Suprapubic skin (tissue), 4 donors: ENCODE measurements at regions not wholly inside any gene's neighbourhood (a gene's known extent, or its start where the extent isn't known, plus 50 kb on each side); places are given as distances from the start of the nearest gene placed in this dataset.

Experiments
- CTCF ChIP-seq, 2 donors: fragments of 200-600 bp in 1 of 2; fragments of 450-650 bp in 1 of 2; sonication (generic) in 1 of 2; IDR thresholded peaks; one replicate each; pipeline ENCODE4 v1.5.1; 2016 to 2019; ENCODE audit warnings: antibody characterized with exemption in 2 of 2, mild to moderate bottlenecking in 1 of 2, moderate library complexity in 1 of 2
- POLR2A ChIP-seq, 2 donors: fragments of 450-650 bp; IDR thresholded peaks; one replicate each; pipeline ENCODE4 v1.6.1; 2017; ENCODE audit warnings: antibody characterized with exemption in 2 of 2, mild to moderate bottlenecking in 2 of 2, moderate library complexity in 2 of 2
- POLR2AphosphoS5 ChIP-seq, 3 donors: sonication (generic); formaldehyde crosslinking; IDR thresholded peaks; one replicate each; pipeline ENCODE4 v1.6.1; 2017; ENCODE audit warnings: antibody characterized with exemption in 3 of 3

GRCh38 chr4:30790123-30790522, 70.0 kb downstream of the PCDH7 start:
- TF ChIP-seq CTCF (IDR thresholded peaks at IDR 0.05) (no peak), POLR2A (IDR thresholded peaks at IDR 0.05) (no peak), POLR2AphosphoS5 (IDR thresholded peaks at IDR 0.05) (no peak)
